GM19395 (cell line): ENCODE measurements at regions not wholly inside any gene's neighbourhood (a gene's known extent, or its start where the extent isn't known, plus 50 kb on each side); places are given as distances from the start of the nearest gene placed in this dataset.
"Not testable (repeated sequence)": the region's sequence is repeated elsewhere in the genome, so short reads cannot be mapped to it uniquely, and the experiment has no call there.

Source experiments
- ATAC-seq: cut with Tn5 transposase; IDR thresholded peaks from one replicate; pipeline ENCODE4 v1.9.1; 2021; ENCODE audit warnings: mild to moderate bottlenecking, moderate library complexity; ENCODE audit not compliant: unreplicated experiment

DNA sequence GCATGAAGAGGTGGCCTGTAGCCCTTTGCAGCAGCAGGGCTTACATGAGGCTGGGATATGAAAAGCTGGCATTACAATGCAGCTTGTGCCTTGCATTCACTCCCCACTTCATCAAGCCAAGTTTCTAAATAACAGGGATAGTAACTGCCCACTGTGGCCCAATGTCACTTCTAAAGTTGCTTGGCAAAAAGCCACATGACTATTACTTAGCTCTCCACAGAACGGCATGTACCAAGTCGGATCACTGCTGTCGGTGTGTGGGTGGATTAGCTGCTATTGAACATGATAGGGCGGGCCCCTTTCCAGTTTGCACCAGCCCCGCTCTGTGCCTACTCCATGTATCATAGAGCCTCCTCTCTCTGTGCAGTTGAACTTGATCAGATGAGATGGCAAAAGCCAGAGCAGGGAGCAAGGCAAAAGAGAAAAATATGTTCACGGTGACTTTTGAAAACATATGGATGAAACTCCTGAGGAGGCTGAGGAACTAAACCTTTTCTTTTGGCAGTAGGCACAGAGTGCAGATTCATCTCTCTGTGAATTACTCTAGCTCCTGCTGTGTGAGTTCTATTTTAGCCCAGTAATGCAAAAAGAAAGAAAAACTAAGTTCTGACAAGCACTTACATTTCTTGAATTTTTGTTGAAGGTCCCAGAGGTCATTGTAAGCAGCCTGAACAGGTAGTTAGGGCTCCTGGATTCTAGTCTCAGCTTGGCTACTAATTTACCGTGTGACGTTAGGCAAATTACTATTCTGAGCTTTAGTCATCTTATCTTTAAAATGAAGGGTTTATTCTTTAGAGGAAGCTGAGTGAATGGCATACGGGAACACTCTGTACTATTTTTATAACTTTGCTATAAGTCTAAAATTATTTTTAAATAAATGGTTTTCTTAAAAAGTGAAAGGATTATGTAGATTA lies 125.6 kb upstream of the NBPF9 start:
- ATAC-seq = not testable (repeated sequence)

DNA sequence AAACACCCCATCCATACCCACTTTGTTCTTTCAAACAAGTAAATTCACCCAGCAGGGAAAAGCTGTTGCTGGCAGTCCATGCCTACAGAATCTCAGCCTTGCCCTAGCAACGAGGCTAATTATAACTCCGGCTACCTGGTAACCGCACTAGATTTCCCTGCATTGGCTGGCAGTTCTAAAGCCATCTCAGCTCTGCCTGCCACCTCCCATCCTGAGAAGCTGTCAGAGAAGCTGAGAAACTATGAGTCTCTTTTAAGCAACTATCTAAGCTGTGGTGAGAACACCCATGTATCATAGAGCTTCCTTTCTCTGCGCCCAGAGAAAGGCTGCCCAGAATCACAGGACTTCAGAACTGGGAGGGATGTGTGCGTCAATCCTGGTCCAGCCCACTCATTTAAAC lies 126.5 kb upstream of the NBPF9 start:
- not testable (repeated sequence) for ATAC-seq

DNA sequence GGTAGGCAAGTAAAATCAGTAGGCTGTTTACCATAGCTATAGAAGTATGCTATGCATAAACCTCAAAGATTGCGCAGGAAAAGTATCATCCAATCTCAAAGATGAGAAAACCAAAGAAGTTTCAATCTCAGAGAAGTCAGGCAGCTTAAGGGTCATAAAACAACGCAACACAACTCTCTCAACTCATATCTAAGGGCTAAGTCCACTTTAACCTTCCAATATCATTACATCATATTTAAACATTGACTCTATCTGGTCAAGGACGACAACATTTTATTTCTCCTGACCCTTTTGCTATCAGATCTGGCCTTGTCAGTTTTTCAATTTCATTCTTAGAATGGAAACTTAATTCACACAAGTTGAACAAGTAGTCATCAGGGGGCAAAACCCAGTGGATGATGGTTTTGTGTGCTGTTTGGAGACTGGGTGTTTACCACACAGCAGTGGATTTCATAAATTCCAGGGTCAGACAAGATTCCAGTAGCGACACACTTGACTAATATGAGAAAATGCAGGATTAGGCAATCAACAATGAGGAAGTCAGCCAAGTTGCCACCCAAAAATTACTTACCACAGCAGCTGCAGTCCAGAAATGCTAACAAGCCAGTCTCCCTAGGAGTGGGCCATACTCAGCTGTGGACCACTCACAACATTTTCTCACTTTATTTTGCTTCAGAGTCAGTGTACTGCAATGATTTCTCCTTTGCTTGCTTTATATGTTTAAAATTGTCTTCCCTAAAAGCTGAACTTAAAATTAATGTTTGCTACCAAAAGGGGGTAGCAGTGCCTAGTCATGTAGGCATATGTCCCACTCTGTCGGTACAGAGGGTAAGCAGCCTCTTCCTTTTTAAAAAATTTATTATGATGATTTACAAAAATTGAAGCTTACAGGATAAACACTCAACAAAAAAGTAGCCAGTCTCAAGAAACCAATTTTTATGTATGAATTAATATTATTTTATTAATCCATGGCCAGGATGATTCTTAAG lies 131.9 kb upstream of the NBPF9 start:
- ATAC-seq = not testable (repeated sequence)

DNA sequence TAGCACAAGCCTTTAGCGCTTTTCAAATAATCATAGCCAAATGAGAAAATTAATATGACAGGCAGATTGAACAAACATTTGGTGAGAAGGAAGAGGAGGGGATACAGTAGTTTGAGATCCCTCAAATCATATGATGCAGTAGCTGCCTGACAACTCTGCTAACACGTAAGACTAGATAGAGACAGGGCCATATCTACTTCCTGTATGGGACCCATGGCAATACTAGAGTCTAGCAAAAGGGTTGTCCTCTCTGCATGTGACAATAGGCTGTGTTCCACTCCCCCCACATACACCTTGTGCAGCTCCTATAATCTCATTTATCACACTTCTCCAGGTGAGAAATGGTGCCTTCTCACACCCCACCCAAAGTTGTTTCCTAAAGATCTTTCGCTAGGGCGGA lies 134.2 kb upstream of the NBPF9 start:
- not testable (repeated sequence) for ATAC-seq

DNA sequence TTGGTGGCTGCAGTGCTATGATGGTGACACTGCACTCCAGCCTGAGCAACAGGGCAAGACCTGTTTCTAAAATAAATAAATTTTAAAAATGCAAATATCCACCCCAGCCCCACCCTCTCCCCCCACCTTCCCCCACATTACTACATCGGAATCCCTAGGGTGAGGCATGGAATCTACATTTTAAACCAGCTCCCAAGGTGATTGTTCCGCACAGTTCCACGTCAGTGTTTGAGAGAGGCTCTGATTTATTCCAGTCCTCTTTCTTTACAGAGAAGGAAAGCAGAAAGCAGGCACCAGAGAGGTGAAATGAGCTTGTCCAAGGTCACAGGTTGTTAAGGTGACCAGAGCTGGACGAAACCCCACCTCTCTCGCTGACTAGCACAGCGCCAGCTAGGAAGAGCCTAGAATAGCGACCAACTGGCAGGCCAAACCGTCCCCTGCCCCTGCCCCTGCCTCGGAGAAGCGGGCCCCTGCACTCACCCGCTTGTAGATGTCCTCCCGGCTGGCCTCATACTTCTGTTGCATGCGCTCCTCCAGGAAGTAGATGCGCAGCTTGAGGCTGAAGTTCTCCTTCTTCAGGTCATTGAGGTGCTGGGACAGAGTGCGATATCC lies 136.7 kb upstream of the NBPF9 start:
- not testable (repeated sequence) for ATAC-seq

DNA sequence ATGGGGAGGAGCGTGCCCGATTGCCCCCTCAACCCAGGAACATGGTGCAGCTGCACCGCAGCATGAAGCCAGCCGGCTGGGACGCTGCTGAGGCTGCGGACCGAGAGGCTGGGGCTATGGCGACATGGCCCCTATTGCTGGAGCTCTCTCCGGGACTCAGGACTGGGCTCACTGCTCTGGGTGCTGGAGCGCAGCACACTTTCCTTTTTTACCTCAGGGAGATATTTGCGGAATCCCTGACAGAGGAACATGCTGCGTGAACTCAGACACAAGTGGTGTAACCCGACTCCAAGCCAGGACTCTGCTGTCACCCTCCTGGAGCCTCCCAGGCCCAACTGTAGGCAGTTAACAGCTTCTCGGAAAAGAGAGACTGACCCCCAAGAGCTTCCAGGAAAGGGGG lies 137.2 kb upstream of the NBPF9 start:
- not testable (repeated sequence) for ATAC-seq

DNA sequence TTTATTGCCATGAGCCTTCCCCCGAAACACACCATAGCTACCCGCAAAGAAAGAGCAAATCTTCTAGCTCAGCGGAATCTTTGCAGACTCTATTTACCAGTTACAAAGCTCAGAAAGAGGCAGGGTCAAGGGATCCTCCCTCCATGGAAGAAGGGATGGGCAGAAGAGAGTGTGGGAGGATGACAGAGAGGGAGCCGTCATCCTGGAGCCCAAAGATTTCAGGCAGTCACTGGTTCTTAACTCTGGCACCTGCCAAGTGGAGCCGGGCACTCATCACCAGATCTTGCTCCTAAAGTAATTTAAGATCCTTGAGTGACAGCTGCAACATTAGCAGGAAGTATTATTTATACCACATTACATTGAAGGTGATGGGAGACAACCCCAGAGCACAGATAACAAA lies 137.9 kb upstream of the NBPF9 start:
- ATAC-seq = not testable (repeated sequence)

DNA sequence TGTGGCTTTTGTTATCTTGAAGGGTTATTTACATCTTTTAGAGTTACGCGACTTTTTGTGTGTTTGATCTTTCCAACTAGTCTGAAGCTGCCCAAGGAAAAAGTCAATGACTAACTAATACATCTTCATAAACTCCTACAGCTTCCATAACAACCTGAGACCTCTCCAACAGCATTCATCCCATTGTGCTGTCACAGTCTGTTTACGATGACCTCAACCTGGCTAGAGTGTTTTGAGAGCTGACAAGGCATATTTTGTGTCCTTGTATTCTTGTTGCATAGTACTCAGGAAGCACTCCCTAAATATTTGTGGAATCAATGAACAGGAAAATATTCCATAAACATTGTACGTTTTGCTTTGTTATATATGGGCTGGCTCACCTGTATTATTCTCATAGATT lies 140.2 kb upstream of the NBPF9 start:
- not testable (repeated sequence) for ATAC-seq

DNA sequence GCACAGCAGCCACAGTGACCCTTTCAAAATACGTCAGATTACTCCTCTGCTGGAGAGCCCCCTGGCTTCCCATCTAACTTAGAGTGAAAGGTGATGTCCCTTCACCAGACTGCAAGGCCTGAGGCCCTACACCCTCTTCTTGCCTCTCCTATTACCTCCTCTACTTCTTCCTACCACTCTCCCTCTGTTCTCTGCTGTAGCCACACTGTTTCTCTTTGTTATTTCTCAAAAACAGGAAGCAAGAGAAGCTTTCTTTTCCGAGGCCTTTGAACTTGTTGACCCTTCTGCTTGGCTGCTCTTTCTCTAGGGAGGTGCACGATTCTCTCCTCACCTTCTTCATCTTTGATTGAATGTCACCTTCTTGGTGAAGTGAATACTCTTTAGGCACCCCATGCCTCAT lies 141.3 kb upstream of the NBPF9 start:
- not testable (repeated sequence) for ATAC-seq

DNA sequence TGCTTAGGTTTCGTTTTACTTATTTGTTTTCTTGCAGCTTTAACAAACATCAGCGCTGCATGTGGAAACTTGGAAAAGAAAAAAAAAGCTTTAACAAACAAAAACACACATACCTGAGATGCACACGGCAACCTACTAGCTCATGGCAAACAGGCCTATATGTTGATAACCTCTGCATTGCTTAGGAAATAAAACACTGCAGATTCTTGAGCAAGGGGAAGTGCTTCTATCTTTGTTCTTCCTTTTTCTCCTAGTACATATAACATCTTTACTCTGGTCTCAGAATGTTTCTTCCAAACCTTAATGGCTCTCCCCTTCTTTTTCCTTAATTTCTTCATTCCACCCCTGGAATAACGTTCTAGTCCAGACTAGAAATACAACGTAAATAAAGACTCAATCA lies 142.9 kb upstream of the NBPF9 start:
- ATAC-seq = not testable (repeated sequence)

DNA sequence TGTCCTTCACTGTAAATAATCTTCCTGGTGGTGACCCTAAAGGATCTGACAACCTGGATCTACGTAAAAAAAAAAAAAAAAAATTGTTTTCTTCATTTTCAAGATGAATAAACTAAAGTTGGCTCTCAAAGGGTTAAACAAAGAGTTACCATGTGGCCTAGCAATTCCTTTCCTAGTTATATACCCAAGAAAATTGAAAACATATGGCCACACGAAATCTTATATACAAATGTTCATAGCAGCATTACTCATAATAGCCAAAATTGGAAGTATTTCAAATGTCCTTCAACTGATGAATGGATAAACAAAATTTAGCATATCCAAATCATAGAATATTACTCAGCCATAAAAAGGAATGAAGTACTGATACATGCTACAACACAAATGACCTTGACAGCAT lies 145.3 kb upstream of the NBPF9 start:
- ATAC-seq = not testable (repeated sequence)

DNA sequence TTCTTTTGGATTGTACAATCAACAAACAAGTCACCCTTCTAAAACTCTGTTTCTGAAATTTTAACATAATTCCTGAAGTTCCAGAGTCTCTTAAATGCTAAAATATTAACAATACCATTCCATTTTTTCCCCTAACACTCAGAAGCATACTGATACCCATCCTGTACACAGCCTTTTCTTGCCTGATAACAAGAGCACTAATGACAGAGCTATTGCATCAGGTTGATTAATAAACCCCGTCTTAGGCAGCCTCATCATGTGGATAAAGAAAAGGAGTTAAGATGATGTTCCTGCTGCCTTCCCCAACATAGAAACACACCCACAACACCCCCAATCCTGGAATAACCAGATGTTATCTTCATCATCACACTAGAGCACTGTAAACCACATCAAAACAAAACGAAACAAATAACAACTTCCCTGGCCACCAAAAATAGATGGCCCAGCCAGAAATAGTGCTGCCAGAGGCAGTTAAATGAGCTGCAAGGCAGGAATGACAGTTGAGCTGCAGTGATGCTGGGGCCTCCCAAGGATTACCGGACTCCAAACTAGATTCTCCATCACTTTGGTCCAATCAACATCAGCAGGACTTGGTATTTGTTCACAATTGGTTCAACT lies 146.6 kb upstream of the NBPF9 start:
- not testable (repeated sequence) for ATAC-seq

DNA sequence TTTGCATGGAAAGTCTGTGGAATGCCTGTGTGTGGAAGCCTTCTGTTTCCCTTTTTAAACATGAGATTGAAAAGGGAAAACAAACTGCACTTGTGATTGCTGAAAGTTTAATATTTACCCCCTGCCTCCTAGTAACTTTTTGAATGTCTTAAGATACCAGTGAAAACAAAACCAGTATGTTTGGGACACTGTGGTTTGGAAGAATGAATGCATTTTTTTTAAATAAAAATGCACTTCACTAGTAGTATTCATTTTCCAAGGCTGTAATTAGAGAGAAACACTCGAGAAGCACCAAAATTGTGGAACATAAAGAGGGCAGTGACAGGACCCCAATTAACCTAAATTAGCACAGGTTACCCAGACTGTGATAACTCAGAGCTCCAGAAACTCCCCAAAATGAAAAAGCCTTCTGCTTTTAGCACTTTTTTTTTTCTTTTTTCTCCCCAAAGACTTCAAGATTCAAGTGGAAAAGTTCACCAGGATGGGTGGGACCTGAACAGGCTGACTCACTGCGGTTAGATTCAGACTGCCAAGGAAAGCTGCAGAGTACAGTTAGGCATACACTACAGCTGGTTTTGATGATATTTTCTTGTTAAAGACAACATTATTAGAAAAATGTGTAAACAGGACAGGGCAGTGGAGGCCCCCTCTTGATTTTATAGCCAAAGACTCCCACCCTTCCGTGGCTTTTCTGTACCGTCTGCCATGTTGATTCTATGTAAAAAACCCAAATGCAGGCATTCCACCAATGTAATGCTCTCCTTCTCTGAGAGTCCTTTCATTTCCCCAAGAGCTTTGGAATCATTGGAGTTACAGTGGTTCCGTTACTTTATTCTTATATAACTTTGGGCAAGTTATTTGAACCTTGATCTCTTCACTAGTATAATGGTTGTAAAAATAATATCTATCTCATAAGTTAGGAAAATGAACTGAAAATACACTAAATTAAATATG lies 151.8 kb upstream of the NBPF9 start:
- ATAC-seq = not testable (repeated sequence)

DNA sequence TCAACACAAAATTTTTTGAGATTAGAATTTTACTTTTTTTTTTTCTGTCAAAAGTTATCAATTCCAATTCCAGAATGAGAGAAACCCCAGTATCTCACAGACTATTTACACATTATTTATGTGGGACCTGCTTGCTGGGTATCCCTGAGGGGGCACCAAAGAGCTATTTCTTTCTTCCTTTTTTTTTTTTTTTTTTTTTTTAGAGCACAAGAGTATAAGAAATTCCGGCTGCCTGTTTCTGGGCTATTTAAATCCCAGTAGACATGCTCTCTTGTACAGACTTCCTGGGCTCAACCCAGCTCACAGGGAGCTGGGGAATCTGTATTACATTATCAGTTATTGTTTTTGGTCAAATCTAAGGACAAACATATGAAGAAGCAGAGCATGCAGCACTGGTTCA lies 156.9 kb upstream of the NBPF9 start:
- ATAC-seq = not testable (repeated sequence)

DNA sequence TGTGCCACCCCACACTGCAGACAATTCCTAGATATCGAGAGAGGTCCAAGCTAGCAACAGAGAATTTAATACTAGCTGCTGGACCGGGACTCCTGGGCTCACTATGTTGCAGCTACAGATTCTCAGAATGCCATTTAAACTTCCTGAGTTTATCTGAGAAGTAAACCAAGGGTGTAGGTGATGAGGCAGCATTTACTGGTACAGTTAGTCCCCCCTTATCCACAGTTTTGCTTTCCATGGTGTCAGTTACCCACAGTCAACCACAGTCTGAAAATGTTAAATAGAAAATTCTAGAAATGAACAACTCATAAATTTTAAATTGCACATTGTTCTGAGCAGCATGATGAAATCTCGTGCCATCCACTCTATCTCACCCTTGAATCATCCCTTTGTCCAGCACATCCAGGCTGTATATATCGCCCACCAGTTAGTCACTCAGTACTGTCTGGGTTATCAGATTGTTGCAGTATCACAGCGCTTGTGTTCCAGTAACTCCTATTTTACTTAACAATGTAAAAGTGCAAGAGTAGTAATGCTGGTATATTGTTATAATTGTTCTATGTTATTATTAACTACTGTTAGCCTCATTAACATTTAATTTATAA lies 157.5 kb upstream of the NBPF9 start:
- ATAC-seq = not testable (repeated sequence)

DNA sequence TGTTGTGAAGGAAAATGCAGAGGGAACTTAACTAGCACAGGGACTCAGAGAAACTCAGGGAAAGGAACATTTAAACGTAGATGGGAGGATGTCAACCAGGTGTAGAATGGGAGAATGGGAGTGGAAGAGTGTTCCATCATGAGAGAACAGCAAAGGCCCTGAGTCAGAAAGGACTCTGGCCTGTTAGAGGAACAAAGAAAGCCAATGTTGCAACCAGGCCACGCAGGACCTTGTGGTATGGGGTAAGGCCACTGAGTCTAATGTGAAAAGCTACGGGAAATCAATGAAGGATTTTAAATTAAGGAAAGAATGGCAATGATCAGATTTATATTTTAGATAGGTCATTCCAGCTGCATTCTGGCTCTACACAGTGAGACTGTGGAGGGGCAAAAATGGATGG lies 163.9 kb upstream of the NBPF9 start:
- not testable (repeated sequence) for ATAC-seq

DNA sequence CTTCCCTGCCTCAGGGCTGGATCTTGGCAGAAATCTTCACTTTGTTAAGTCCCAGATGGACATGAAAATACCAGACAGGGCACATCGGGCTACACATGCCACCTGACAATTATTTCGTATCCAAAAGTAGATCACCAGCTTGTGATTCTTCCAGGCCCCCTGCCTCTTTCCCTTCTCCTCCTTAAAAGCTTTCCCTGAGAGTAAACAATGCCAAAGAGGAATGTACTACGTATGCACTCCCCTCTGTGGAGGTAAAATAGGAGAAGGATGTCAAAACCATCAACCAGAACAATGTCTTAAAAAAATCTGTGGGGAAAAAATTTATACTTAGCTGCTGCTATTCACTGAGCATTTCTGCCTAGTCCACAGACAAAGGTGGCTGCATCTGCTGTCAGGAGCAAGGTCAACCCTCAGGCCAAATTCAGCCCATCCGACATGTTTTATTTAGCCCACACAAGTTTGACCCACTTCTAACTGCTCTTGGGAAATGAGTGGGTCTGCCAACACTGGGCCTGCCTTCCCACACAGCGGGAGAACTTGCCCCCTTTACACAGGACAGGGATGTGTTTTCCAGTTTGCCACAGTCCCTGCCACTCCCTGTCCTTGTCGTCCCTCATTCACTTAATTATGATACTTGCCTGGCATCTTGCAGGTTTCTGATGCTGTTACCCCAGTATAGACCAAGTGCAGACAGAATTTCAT lies 165.8 kb upstream of the NBPF9 start:
- ATAC-seq = not testable (repeated sequence)

DNA sequence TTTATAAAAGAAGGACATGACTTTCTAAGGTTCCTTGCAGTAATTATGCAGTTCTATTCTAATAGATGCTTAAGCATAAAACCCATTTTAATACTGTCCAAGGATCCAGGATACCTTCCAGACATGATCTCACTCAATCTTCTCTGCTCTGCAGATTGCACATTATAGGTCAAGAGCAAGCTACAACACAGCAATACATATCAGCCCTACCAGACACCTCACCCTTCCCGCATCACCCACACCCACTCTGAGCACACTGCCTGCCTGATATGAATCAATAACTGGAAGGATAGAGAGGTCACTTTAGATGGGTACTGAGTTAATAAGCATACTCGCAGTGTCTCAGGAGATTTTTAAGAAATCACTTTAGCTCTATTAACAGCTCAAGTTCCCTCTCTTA lies 166.5 kb upstream of the NBPF9 start:
- ATAC-seq = not testable (repeated sequence)
